VCaP (cell line): ENCODE measurements at regions not wholly inside any gene's neighbourhood (a gene's known extent, or its start where the extent isn't known, plus 50 kb on each side); places are given as distances from the start of the nearest gene placed in this dataset.

Experiments
- H3K27ac ChIP-seq: fragments of 450-650 bp; 2 replicates; pipeline ENCODE4 v1.5.1; 2017
- TF ChIP-seq, protein P1 (sequence below): fragments of 450-650 bp; conservative IDR thresholded peaks from 2 replicates; pipeline ENCODE4 v1.5.1; 2017; ENCODE audit warnings: mild to moderate bottlenecking, moderate library complexity

DNA sequence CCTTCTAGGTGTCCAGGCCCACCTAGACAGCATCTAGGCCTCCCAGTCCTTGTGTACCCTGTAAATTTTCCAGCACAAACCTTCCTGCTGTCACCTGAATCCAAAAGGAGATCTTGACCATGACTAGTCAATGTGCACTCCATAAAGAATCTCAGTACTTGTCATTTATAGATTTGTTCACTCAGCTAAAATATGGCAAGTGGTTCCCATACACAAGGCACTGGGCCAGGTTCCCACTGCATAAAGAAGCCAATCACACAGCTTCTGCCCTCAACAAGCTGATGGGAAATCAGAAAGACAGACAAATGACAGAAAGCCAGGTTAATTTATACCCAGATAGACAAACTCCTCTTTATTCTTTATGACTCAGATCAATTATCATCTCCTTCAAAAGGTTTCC lies 526.8 kb downstream of the CD83 start:
- TF ChIP-seq, protein P1, sequence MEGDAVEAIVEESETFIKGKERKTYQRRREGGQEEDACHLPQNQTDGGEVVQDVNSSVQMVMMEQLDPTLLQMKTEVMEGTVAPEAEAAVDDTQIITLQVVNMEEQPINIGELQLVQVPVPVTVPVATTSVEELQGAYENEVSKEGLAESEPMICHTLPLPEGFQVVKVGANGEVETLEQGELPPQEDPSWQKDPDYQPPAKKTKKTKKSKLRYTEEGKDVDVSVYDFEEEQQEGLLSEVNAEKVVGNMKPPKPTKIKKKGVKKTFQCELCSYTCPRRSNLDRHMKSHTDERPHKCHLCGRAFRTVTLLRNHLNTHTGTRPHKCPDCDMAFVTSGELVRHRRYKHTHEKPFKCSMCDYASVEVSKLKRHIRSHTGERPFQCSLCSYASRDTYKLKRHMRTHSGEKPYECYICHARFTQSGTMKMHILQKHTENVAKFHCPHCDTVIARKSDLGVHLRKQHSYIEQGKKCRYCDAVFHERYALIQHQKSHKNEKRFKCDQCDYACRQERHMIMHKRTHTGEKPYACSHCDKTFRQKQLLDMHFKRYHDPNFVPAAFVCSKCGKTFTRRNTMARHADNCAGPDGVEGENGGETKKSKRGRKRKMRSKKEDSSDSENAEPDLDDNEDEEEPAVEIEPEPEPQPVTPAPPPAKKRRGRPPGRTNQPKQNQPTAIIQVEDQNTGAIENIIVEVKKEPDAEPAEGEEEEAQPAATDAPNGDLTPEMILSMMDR, result no peak
- H3K27ac ChIP-seq, result no peak overlapping the region

DNA sequence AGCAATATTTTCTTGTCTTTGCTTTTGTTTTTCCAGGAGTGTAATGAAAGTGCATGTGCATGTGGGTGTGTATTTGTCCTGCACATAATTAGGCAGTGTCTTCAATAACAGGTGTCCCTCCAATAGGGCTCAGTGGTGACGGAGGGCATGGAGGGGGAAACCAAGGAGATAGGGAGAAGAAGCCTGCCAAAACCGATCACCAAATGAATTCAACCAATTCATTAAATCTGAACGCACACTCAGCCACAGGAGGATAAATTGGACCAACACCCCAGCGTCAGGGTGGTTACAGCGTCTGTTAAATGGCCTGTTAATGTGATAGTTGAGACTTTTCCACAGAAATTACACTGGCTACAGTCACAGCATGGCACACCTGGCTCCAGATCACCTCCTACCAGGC lies 527.6 kb downstream of the CD83 start:
- TF ChIP-seq, protein P1, result no peak
- no peak overlapping the region for H3K27ac ChIP-seq

DNA sequence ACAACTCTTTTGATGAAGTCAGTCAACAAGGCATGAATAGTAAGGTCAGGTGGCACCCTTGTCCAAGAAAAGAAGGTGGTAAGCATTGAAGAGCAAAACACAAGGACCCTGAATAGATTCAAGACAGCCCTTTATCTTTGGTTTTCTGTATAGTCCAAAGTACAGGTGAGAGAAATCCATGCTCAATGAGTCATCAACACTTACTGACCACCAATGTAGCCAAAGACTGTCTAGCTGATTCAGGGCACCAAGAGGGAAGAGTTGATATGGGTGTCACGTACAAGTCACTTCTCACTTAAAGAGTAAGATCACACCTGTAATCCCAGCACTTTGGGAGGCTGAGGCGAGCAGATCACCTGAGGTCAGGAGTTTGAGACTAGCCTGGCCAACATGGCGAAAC lies 528.3 kb downstream of the CD83 start:
- no peak overlapping the region for H3K27ac ChIP-seq
- TF ChIP-seq, protein P1, result no peak

DNA sequence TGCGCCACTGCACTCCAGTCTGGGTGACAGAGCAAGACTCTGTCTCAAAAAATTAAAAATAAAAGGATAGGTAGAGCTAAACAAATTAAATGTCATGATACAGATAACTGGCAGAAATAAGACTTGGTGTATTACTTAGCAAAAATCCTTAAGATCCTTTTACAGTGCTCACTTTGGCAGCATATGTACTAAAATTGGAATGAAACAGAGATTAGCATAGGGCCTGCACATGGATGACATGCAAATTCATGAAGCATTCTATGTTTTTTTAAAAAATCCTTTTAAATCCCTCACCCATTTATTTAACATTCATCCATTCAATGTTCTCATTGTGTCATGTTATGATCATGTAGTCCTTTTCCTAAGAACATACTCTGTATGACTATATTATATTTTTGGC lies 528.8 kb downstream of the CD83 start:
- no peak overlapping the region for H3K27ac ChIP-seq
- TF ChIP-seq, protein P1, result no peak

DNA sequence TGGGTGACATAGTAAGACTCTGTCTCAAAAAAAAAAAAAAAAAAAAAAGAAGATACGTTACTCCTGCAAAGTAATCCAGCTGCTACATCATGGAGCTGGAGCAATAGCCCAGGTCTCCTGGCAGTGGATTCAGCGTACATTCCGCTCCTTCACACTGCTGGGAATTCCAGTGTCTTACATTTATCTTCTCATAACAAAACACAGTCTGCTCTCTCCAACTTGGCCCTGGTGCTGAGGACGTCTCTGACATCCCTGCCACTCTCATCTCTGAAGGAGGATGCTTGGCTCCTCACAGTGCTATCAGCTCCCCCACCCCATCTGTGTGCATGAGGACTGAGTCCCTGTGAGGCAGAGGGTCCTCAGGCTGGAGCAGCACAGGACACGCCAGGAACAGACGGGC lies 529.8 kb downstream of the CD83 start:
- no peak overlapping the region for H3K27ac ChIP-seq
- TF ChIP-seq, protein P1, result no peak

DNA sequence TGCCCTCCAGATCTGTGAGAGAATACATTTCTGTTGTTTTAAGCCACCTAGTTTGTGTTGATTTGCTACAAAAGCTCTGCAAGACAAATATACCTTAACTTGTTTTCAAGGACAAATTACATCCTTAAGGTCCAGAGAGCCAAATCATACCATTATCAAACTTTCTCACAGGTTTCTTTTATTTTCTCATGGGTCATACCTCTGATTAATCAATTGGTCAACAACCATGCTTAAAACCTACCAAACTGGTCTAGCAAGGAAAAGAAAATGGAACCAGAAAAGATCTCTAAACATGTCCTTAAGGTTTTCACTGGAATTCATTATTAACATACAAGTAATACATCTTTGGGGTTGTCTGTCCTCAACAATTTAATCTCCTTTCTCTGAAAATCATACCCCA lies 535.0 kb downstream of the CD83 start:
- TF ChIP-seq, protein P1, result no peak
- H3K27ac ChIP-seq, result no peak overlapping the region

DNA sequence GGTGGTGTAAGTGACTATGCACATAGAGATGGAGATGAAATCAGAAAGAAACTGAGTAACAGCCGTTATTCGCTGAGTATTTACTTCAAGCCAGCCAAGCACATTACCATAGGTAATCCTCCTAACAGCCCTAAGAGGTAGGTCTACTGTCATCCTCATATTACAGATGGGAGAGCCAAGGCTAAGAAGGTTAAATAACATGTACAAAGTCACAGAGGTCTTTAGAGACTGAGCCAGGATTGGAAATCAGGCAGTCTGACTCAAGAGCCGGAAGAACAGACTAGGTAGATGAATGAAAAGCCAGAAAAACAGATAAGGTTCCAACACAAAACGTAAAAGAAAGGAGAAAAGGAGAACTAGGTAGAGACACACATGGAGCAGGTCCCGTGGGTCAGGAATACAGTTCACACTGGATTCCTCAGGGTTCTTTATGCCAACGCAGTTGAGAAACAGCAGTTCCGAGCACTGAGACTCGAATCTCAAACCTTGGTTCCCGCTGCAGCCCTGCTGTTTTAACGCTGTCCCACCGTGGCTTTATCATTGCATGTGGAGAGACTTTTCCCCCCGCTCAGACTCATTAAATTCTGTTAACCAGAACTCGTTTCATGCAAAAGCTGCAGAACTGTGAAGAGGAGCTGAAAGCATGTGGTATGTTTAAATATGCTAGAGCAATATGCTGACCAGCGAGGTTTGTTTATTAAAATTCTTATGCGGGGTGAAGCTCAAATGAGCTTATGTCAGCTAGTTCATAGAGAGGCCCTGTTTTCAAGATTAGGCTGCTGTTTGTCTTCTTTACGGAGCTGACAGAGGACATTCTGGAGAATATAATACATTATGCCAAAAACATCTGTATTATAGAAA lies 537.9 kb downstream of the CD83 start:
- no peak overlapping the region for H3K27ac ChIP-seq
- TF ChIP-seq, protein P1, result no peak
